KMS-11 (cell line): ENCODE measurements at regions not wholly inside any gene's neighbourhood (a gene's known extent, or its start where the extent isn't known, plus 50 kb on each side); places are given as distances from the start of the nearest gene placed in this dataset.

ENCODE experiments used
- H2AFZ ChIP-seq: fragments of 200-600 bp; sonication (generic); 2 replicates; pipeline ENCODE4 v1.6.1; 2016; ENCODE audit warnings: antibody characterized with exemption, mixed run types, low read depth
- H3K27ac ChIP-seq: fragments of 200-600 bp; sonication (generic); 2 replicates; pipeline ENCODE4 v1.6.1; 2016; ENCODE audit warnings: mild to moderate bottlenecking, mixed run types
- H3K27me3 ChIP-seq: fragments of 200-600 bp; sonication (generic); 2 replicates; pipeline ENCODE4 v1.6.1; 2017; ENCODE audit warnings: mild to moderate bottlenecking, low read depth, mixed run types, moderate library complexity; ENCODE audit not compliant: insufficient read depth
- H3K36me3 ChIP-seq: fragments of 200-600 bp; sonication (generic); 2 replicates; pipeline ENCODE4 v1.6.1; 2017; ENCODE audit warnings: mild to moderate bottlenecking, mixed run types; ENCODE audit not compliant: insufficient read depth
- H3K4me1 ChIP-seq: fragments of 200-600 bp; sonication (generic); 2 replicates; pipeline ENCODE4 v1.6.1; 2016; ENCODE audit warnings: mild to moderate bottlenecking, low read depth, mixed run types; ENCODE audit not compliant: poor library complexity, severe bottlenecking
- H3K4me2 ChIP-seq: fragments of 200-600 bp; sonication (generic); 2 replicates; pipeline ENCODE4 v1.7.0; 2016; ENCODE audit warnings: mild to moderate bottlenecking, mixed run types
- H3K4me3 ChIP-seq: fragments of 200-600 bp; sonication (generic); IDR thresholded peaks from 2 replicates; pipeline ENCODE4 v1.6.1; 2017; ENCODE audit warnings: low read depth, low read length, mixed read lengths; ENCODE audit not compliant: insufficient read depth
- H3K79me2 ChIP-seq: fragments of 200-600 bp; sonication (generic); 2 replicates; pipeline ENCODE4 v1.6.1; 2016; ENCODE audit warnings: low read depth, mixed run types; ENCODE audit not compliant: insufficient read depth
- H3K9ac ChIP-seq: fragments of 200-600 bp; sonication (generic); 2 replicates; pipeline ENCODE4 v1.6.1; 2016; ENCODE audit warnings: mild to moderate bottlenecking, mixed run types
- H4K20me1 ChIP-seq: fragments of 200-600 bp; sonication (generic); 2 replicates; pipeline ENCODE4 v1.6.1; 2016; ENCODE audit warnings: mild to moderate bottlenecking, mixed run types; ENCODE audit not compliant: insufficient read depth
- TF ChIP-seq, protein P1 (sequence below): fragments of 200-600 bp; sonication (generic); conservative IDR thresholded peaks from 2 replicates; pipeline ENCODE4 v1.6.1; 2017; ENCODE audit warnings: low read depth, mild to moderate bottlenecking, antibody characterized with exemption, low read length, moderate library complexity, mixed read lengths

DNA sequence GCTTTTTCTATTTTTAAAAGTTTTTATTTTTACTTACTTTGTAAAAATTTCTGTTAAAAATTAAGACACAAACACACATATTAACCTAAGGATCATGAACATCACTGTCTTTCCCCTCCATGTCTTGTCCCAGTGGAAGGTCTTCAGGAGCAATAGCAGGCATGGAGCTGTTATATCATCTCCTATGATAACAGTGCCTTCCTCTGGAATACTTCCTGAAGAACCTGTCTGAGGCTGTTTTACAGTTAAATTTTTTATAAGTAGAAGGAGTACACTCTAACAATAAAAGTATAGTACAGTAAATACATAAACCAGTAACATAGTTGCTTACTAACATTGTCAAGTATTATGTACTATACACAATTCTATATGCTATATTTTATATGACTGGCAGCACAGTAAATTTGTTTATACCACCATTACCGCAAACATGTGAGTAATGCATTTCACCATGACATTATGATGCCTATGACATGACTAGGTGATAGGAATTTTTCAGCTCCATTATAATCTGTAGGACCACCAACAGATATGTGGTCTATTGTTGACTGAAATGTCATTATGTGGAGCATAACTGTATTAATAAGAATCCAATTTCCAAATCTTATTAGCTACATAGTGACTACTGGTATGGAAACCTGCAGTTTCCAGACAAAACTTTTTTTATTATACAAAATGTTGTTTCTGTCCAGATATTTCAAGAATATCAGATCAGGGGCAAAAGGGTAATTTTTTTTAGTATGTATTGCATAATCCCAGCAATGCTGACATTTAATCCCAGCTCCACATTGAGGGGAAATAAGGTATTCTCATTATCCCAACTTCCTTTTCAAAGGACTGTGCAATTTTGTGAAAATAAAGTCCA lies 337.2 kb upstream of the SLC39A10 start:
- H3K79me2 ChIP-seq = no peaks in the 10 kb centered on the region
- no peak overlapping the region for H3K4me2 ChIP-seq
- H3K9ac ChIP-seq = no peak overlapping the region
- no peak overlapping the region for H2AFZ ChIP-seq
- H3K4me1 ChIP-seq = peaks cover 9% of the 10 kb centered on the region
- H3K27me3 ChIP-seq = no peaks in the 10 kb centered on the region
- H3K27ac ChIP-seq = no peak overlapping the region
- H3K36me3 ChIP-seq = no peaks in the 10 kb centered on the region
- TF ChIP-seq, protein P1, sequence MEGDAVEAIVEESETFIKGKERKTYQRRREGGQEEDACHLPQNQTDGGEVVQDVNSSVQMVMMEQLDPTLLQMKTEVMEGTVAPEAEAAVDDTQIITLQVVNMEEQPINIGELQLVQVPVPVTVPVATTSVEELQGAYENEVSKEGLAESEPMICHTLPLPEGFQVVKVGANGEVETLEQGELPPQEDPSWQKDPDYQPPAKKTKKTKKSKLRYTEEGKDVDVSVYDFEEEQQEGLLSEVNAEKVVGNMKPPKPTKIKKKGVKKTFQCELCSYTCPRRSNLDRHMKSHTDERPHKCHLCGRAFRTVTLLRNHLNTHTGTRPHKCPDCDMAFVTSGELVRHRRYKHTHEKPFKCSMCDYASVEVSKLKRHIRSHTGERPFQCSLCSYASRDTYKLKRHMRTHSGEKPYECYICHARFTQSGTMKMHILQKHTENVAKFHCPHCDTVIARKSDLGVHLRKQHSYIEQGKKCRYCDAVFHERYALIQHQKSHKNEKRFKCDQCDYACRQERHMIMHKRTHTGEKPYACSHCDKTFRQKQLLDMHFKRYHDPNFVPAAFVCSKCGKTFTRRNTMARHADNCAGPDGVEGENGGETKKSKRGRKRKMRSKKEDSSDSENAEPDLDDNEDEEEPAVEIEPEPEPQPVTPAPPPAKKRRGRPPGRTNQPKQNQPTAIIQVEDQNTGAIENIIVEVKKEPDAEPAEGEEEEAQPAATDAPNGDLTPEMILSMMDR = no peak
- H3K4me3 ChIP-seq = no peak overlapping the region
- H4K20me1 ChIP-seq = no peaks in the 10 kb centered on the region

DNA sequence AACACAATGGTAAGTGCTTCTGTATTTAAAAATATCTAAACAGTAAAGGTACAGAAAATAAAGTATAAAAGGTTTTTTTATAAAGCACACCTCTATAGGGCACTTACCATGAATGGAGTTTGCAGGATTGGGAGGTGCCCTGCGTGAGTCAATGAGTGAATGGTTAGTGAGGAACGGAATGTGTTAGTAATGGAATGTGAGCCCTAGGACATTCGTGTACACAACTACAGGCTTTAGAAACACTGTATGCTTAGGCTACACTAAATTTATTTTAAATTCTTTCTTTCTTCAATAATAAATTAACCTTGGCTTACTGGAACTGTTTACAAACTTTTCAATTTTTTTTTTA lies 337.9 kb upstream of the SLC39A10 start:
- no peak overlapping the region for H3K27ac ChIP-seq
- H4K20me1 ChIP-seq = no peaks in the 10 kb centered on the region
- no peaks in the 10 kb centered on the region for H3K79me2 ChIP-seq
- H2AFZ ChIP-seq = no peak overlapping the region
- no peak overlapping the region for H3K9ac ChIP-seq
- H3K4me2 ChIP-seq = no peak overlapping the region
- TF ChIP-seq, protein P1 = no peak
- H3K4me3 ChIP-seq = no peak overlapping the region
- H3K4me1 ChIP-seq = peaks cover 9% of the 10 kb centered on the region
- no peaks in the 10 kb centered on the region for H3K36me3 ChIP-seq
- no peaks in the 10 kb centered on the region for H3K27me3 ChIP-seq

DNA sequence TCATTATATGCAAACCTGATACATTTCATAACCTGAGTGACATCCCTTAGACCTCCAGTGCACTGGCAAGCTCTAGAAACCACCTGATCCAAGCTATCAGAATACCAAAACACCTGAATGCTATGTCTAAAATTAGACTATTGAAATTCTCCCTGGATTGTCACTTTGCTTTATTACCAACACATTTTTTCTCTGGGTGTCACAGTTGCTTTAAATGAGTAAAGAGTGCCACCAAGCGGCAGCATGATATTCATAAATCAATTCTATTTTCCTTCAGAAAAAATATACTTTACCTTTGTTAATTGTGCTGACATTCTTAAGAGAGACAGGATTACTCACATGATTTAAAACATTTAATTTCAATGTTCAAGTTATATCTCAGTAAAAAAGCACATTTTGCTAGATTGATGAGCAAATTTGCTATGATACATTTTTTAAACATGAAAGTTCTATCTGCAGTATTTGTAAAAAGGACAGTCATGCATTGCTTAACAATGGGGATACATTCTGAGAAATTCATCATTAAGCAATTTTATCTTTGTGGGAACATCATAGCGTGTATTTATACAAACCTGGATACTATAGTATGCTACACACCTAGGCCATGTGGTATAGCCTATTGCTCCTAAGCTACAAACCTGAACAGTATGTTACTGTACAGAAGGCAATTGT lies 338.4 kb upstream of the SLC39A10 start:
- Histone ChIP-seq H3K4me3 (no peak overlapping the region), H3K27ac (no peak overlapping the region), H3K4me1 (peaks cover 9% of the 10 kb centered on the region), H4K20me1 (no peaks in the 10 kb centered on the region), H2AFZ (no peak overlapping the region), H3K79me2 (no peaks in the 10 kb centered on the region), H3K4me2 (no peak overlapping the region), H3K27me3 (no peaks in the 10 kb centered on the region), H3K9ac (no peak overlapping the region), H3K36me3 (no peaks in the 10 kb centered on the region)
- TF ChIP-seq, protein P1 = peak; percentile 81

DNA sequence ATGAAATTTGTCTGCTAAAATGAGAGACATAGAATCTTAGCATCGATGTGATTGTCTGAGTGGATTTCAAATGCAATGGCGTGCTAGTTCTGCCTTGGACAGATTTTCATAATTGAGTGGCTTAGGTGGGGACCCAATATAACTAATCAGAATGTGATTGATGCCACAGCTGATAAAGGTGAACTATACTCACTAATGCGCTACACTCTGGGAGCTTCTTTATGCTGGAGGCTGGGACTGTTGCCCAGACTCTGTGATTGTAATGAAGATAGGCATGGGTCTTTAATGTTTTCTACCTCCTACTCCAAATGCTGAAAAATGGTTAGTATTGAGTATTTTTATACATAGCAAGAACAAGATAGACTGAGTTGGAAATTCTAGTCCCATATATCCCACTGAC lies 339.5 kb upstream of the SLC39A10 start:
- H3K27me3 ChIP-seq = no peaks in the 10 kb centered on the region
- TF ChIP-seq, protein P1 = no peak
- H3K4me1 ChIP-seq = peaks cover 9% of the 10 kb centered on the region
- no peak overlapping the region for H3K4me3 ChIP-seq
- no peaks in the 10 kb centered on the region for H4K20me1 ChIP-seq
- H3K27ac ChIP-seq = no peak overlapping the region
- H2AFZ ChIP-seq = no peak overlapping the region
- no peaks in the 10 kb centered on the region for H3K36me3 ChIP-seq
- H3K4me2 ChIP-seq = no peak overlapping the region
- H3K79me2 ChIP-seq = no peaks in the 10 kb centered on the region
- no peak overlapping the region for H3K9ac ChIP-seq
